SK-N-SH (cell line): ENCODE measurements at regions not wholly inside any gene's neighbourhood (a gene's known extent, or its start where the extent isn't known, plus 50 kb on each side); places are given as distances from the start of the nearest gene placed in this dataset.
"Not testable (repeated sequence)": the region's sequence is repeated elsewhere in the genome, so short reads cannot be mapped to it uniquely, and the experiment has no call there.

Experiments used
- CTCF ChIA-PET: fragments of 300-600, 350-600 bp; formaldehyde crosslinking; extraction: SDS; loops from one replicate; lab custom pipeline; 2021; lab: Yijun Ruan, JAX
- POLR2A ChIA-PET: fragments of 350-600 bp; sonication (Branson Sonifier 250); formaldehyde crosslinking; extraction: SDS; loops from one replicate; lab custom pipeline; 2020; ENCODE audit warnings: antibody characterized with exemption, inconsistent platforms; lab: Yijun Ruan, JAX
- DNase-seq: peaks from one replicate; pipeline ENCODE4 v3.0.0; 2012
- H2AFZ ChIP-seq: fragments of 200-600 bp; sonication (generic); 2 replicates; pipeline ENCODE4 v1.8.1; 2016; ENCODE audit warnings: antibody characterized with exemption, mild to moderate bottlenecking, low read depth
- H3F3A ChIP-seq: fragments of 200-600 bp; sonication (generic); replicated peaks from 2 replicates; pipeline ENCODE3; 2016; ENCODE audit warnings: antibody characterized with exemption, mild to moderate bottlenecking; ENCODE audit not compliant: insufficient read depth
- H3K27ac ChIP-seq, 2 experiments: fragments of 200-500 bp in 1 of 2; fragments of 200-600 bp in 1 of 2; sonication (Bioruptor generic) in 1 of 2; sonication (generic), shearing (Covaris generic) in 1 of 2; 2 replicates each; pipeline versions ENCODE4 v1.5.1 to v1.6.1; 2014 to 2016; ENCODE audit warnings: low read depth in 2 of 2, inconsistent platforms in 1 of 2, low read length in 1 of 2, mild to moderate bottlenecking in 1 of 2, mixed read lengths in 1 of 2
- H3K27me3 ChIP-seq: fragments of 200-600 bp; sonication (generic), shearing (Covaris generic); 2 replicates; pipeline ENCODE4 v1.6.1; 2016; ENCODE audit warnings: mixed run types; ENCODE audit not compliant: insufficient read depth
- H3K36me3 ChIP-seq, 2 experiments: fragments of 200-500 bp in 1 of 2; fragments of 200-600 bp in 1 of 2; sonication (Bioruptor generic) in 1 of 2; sonication (generic) in 1 of 2; replicated peaks in 1 of 2; 2 replicates each; pipeline versions ENCODE3 to v1.5.1; 2014 to 2016; ENCODE audit warnings: low read length in 1 of 2, mild to moderate bottlenecking in 1 of 2; ENCODE audit not compliant: insufficient read depth in 2 of 2, control insufficient read depth in 1 of 2
- H3K4me1 ChIP-seq, 2 experiments: fragments of 200-500 bp in 1 of 2; fragments of 200-600 bp in 1 of 2; sonication (Bioruptor generic) in 1 of 2; sonication (generic), shearing (Covaris generic) in 1 of 2; 2 replicates each; pipeline versions ENCODE4 v1.5.1 to v1.6.1; 2014 to 2016; ENCODE audit warnings: low read depth in 1 of 2, low read length in 1 of 2, mixed run types in 1 of 2; ENCODE audit not compliant: insufficient read depth in 2 of 2, control insufficient read depth in 1 of 2
- H3K4me2 ChIP-seq: fragments of 200-600 bp; sonication (generic), shearing (Covaris generic); 2 replicates; pipeline ENCODE4 v1.6.1; 2017; ENCODE audit warnings: mixed run types
- H3K4me3 ChIP-seq, 2 experiments: fragments of 200-500 bp in 1 of 2; fragments of 200-600 bp in 1 of 2; sonication (Bioruptor generic) in 1 of 2; sonication (generic), shearing (Covaris generic) in 1 of 2; 2 replicates each; pipeline versions ENCODE4 v1.5.1 to v1.8.1; 2014 to 2016; ENCODE audit warnings: low read depth in 2 of 2, inconsistent platforms in 1 of 2, low read length in 1 of 2, mild to moderate bottlenecking in 1 of 2, mixed read lengths in 1 of 2, moderate library complexity in 1 of 2
- H3K79me2 ChIP-seq: fragments of 200-600 bp; sonication (generic); 2 replicates; pipeline ENCODE4 v1.8.1; 2017; ENCODE audit warnings: mild to moderate bottlenecking; ENCODE audit not compliant: insufficient read depth
- H3K9ac ChIP-seq: fragments of 200-600 bp; sonication (generic); 2 replicates; pipeline ENCODE4 v1.6.1; 2017; ENCODE audit warnings: mixed run types
- H3K9me2 ChIP-seq: fragments of 200-600 bp; sonication (generic); 2 replicates; pipeline ENCODE4 v1.6.1; 2017; ENCODE audit warnings: mixed run types
- H3K9me3 ChIP-seq: fragments of 200-600 bp; sonication (generic); 2 replicates; pipeline ENCODE4 v1.6.1; 2017; ENCODE audit warnings: mixed run types, mild to moderate bottlenecking, moderate library complexity
- H4K20me1 ChIP-seq: fragments of 200-600 bp; sonication (generic); 2 replicates; pipeline ENCODE4 v1.6.1; 2017; ENCODE audit warnings: mild to moderate bottlenecking, mixed run types; ENCODE audit not compliant: insufficient read depth
- EP300 ChIP-seq, 2 experiments: IDR thresholded peaks; 2 replicates each; pipeline versions ENCODE4 v1.4.0 to v1.6.1; 2012; ENCODE audit warnings: borderline replicate concordance in 1 of 2, low read depth in 1 of 2, low read length in 1 of 2
- MAX ChIP-seq: IDR thresholded peaks from 2 replicates; pipeline ENCODE4 v1.4.0; 2012; ENCODE audit warnings: low read depth
- MXI1 ChIP-seq: IDR thresholded peaks from 2 replicates; pipeline ENCODE4 v1.6.1; 2012; ENCODE audit warnings: mild to moderate bottlenecking, low read depth, low read length, improper control_type of control experiment
- REST ChIP-seq: IDR thresholded peaks from 2 replicates; pipeline ENCODE4 v1.6.1; 2012; ENCODE audit warnings: mild to moderate bottlenecking, low read depth, low read length, moderate library complexity
- SIN3A ChIP-seq: IDR thresholded peaks from 2 replicates; pipeline ENCODE4 v1.6.1; 2012; ENCODE audit warnings: low read depth, mild to moderate bottlenecking, low read length, moderate library complexity, borderline replicate concordance
- USF1 ChIP-seq: IDR thresholded peaks from 2 replicates; pipeline ENCODE4 v1.4.0; 2012; ENCODE audit warnings: low read depth, borderline replicate concordance
- ZBTB33 ChIP-seq: IDR thresholded peaks from 2 replicates; pipeline ENCODE4 v1.4.0; 2012; ENCODE audit warnings: low read depth, borderline replicate concordance
- WGBS: methylation state at CpG from one replicate; pipeline ENCODE4 v1.1.6; 2017; ENCODE audit warnings: low lambda C conversion rate; 5-methylcytosine and 5-hydroxymethylcytosine counted together

- TF ChIP-seq MAX = no peak
- TF ChIP-seq USF1 = no peak
- no peak for TF ChIP-seq MXI1
- TF ChIP-seq ZBTB33 = no peak
- TF ChIP-seq EP300 (IDR thresholded peaks at IDR 0.05; ENCODE audit: borderline replicate concordance in 1 of 2, low read depth in 1 of 2, low read length in 1 of 2) = no peak
- TF ChIP-seq SIN3A = no peak
- no peak for TF ChIP-seq REST
Observed at GRCh38 chr16:87160701-87161337, 156.4 kb downstream of the C16orf95 start (continued).

GRCh38 chr16:87161410-87161809 lies 155.8 kb downstream of the C16orf95 start:
- WGBS = 31% methylated on average over 7 of the region's 7 CpGs
- CTCF ChIA-PET = interaction anchor here (1.0 kb wide), 1 partner anchor 117 kb away, joined by 3 read pairs; no protein-coding TSS in a partner anchor
- POLR2A ChIA-PET = not testable (repeated sequence)

More at GRCh38 chr16:87161410-87161809, 155.8 kb downstream of the C16orf95 start:
- H3K4me2 ChIP-seq, H3K9me2 ChIP-seq, H3K4me3 ChIP-seq, H3K79me2 ChIP-seq, H3K9ac ChIP-seq, H3K4me1 ChIP-seq, H3K27ac ChIP-seq, H3F3A ChIP-seq, H4K20me1 ChIP-seq, H3K9me3 ChIP-seq, H2AFZ ChIP-seq, H3K36me3 ChIP-seq, DNase-seq: not testable (repeated sequence)
- H3K27me3 ChIP-seq = peaks cover 51% of the 10 kb centered on the region
